Natural killer cell (primary cell): ENCODE measurements at regions not wholly inside any gene's neighbourhood (a gene's known extent, or its start where the extent isn't known, plus 50 kb on each side); places are given as distances from the start of the nearest gene placed in this dataset.

Experiments
- ATAC-seq, 3 donors: fragments of 150-1000 bp in 2 of 3; fragments of 200-7000 bp in 1 of 3; cut with Tn5 transposase; 1 replicate in 1 of 3; 2 replicates in 2 of 3; pipeline ENCODE4 v1.10.0; 2021; ENCODE audit warnings: mild to moderate bottlenecking in 2 of 3, moderate library complexity in 2 of 3
- DNase-seq, 2 donors: peaks; one replicate each; pipeline versions ENCODE4 v3.0.0 to v3.0.0-alpha.2; 2013 to 2021; ENCODE audit warnings: mixed read lengths in 1 of 2
- H3K27ac ChIP-seq: one replicate; pipeline ENCODE4 v1.5.1; 2013; ENCODE audit warnings: mild to moderate bottlenecking, low read length
- H3K27me3 ChIP-seq: one replicate; pipeline ENCODE4 v1.6.1; 2013; ENCODE audit warnings: low read length; ENCODE audit not compliant: control insufficient read depth, insufficient read depth
- H3K36me3 ChIP-seq: one replicate; pipeline ENCODE4 v1.6.1; 2013; ENCODE audit warnings: low read length; ENCODE audit not compliant: control insufficient read depth, insufficient read depth
- H3K4me1 ChIP-seq: one replicate; pipeline ENCODE4 v1.6.1; 2013; ENCODE audit warnings: low read length; ENCODE audit not compliant: control insufficient read depth, insufficient read depth
- H3K4me3 ChIP-seq: one replicate; pipeline ENCODE4 v1.5.1; 2013; ENCODE audit warnings: low read length
- H3K9me3 ChIP-seq: one replicate; pipeline ENCODE4 v1.6.1; 2013; ENCODE audit warnings: low read length; ENCODE audit not compliant: control insufficient read depth, insufficient read depth
- H3K27ac Mint-ChIP-seq, 2 donors: one replicate each; pipeline ENCODE4 v1.8.0; 2022; ENCODE audit warnings: mild to moderate bottlenecking in 2 of 2, mixed read lengths in 2 of 2, moderate library complexity in 1 of 2
- H3K27me3 Mint-ChIP-seq, 2 donors: one replicate each; pipeline ENCODE4 v1.8.0; 2022; ENCODE audit warnings: low read depth in 2 of 2, mixed read lengths in 2 of 2
- H3K36me3 Mint-ChIP-seq: one replicate; pipeline ENCODE4 v1.8.0; 2022; ENCODE audit warnings: mixed read lengths
- H3K4me1 Mint-ChIP-seq, 2 donors: one replicate each; pipeline ENCODE4 v1.8.0; 2022; ENCODE audit warnings: mixed read lengths in 2 of 2
- H3K4me3 Mint-ChIP-seq: one replicate; pipeline ENCODE4 v1.8.0; 2022; ENCODE audit warnings: mild to moderate bottlenecking, moderate library complexity, mixed read lengths
- H3K9me3 Mint-ChIP-seq, 2 donors: one replicate each; pipeline ENCODE4 v1.8.0; 2022; ENCODE audit warnings: mixed read lengths in 2 of 2
- CTCF ChIP-seq: fragments of 200-600 bp; IDR thresholded peaks from one replicate; pipeline ENCODE4 v1.8.0; 2022; ENCODE audit warnings: antibody characterized with exemption
- WGBS: methylation state at CpG from one replicate; pipeline ENCODE4 v1.1.7; 2013; ENCODE audit warnings: missing lambda C conversion rate; ENCODE audit not compliant: insufficient coverage; 5-methylcytosine and 5-hydroxymethylcytosine counted together
- intact Hi-C: fragments of 100-400 bp; cut with micrococcal nuclease; formaldehyde crosslinking; loops from one replicate; pipeline ENCODE4 v1.14.2; 2022

GRCh38 chr1:39132505-39133339 lies 71.8 kb upstream of the MACF1 start:
- Mint-ChIP-seq H3K27me3 (peaks cover 0 to 2% of the 10 kb centered on the region in 2 donors), H3K27ac (no peak overlapping the region), H3K9me3 (no peaks in the 10 kb centered on the region), H3K4me3 (no peak overlapping the region), H3K36me3 (no peaks in the 10 kb centered on the region), H3K4me1 (no peaks in the 10 kb centered on the region)
- H3K36me3 ChIP-seq = no peaks in the 10 kb centered on the region
- TF ChIP-seq CTCF = no peak
- H3K27ac ChIP-seq = no peak overlapping the region
- WGBS = 87% methylated on average over 9 of the region's 9 CpGs
- intact Hi-C loops = no loop called here
- no peaks in the 10 kb centered on the region for H3K9me3 ChIP-seq
- H3K27me3 ChIP-seq = no peaks in the 10 kb centered on the region
- no peak for DNase-seq
- H3K4me1 ChIP-seq = no peaks in the 10 kb centered on the region
- H3K4me3 ChIP-seq = no peak overlapping the region
- no peak for ATAC-seq

- ATAC-seq (no peak), DNase-seq (no peak)
- intact Hi-C loops = no loop called here
- Mint-ChIP-seq H3K4me1 (no peaks in the 10 kb centered on the region), H3K27me3 (peaks cover 0 to 2% of the 10 kb centered on the region in 2 donors), H3K36me3 (no peaks in the 10 kb centered on the region), H3K27ac (no peak overlapping the region), H3K9me3 (no peaks in the 10 kb centered on the region), H3K4me3 (no peak overlapping the region)
- WGBS = no CpG with 5 or more reads among the region's 1 CpG
- no peaks in the 10 kb centered on the region for H3K9me3 ChIP-seq
- H3K36me3 ChIP-seq = no peaks in the 10 kb centered on the region
- no peak overlapping the region for H3K4me3 ChIP-seq
- no peaks in the 10 kb centered on the region for H3K4me1 ChIP-seq
- TF ChIP-seq CTCF = no peak
- H3K27me3 ChIP-seq = no peaks in the 10 kb centered on the region
- no peak overlapping the region for H3K27ac ChIP-seq
Observed at GRCh38 chr1:39133340-39133684, 71.2 kb upstream of the MACF1 start.

- H3K27me3 Mint-ChIP-seq = no peaks in the 10 kb centered on the region
- no peak overlapping the region for H3K4me3 Mint-ChIP-seq
- no peaks in the 10 kb centered on the region for H3K36me3 ChIP-seq
- no peak overlapping the region for H3K27ac Mint-ChIP-seq
- H3K4me1 ChIP-seq = no peaks in the 10 kb centered on the region
- no peak for DNase-seq
- no peaks in the 10 kb centered on the region for H3K9me3 Mint-ChIP-seq
- no peaks in the 10 kb centered on the region for H3K36me3 Mint-ChIP-seq
- no peak for TF ChIP-seq CTCF
- no peak overlapping the region for H3K4me3 ChIP-seq
- intact Hi-C loops = no loop called here
- 98% methylated on average over 5 of the region's 5 CpGs for WGBS
- ATAC-seq = no peak
- no peaks in the 10 kb centered on the region for H3K27me3 ChIP-seq
- H3K4me1 Mint-ChIP-seq = no peaks in the 10 kb centered on the region
- H3K27ac ChIP-seq = no peak overlapping the region
- no peaks in the 10 kb centered on the region for H3K9me3 ChIP-seq
Observed at GRCh38 chr1:39134768-39135333, 69.6 kb upstream of the MACF1 start.

- H3K27me3 Mint-ChIP-seq = no peaks in the 10 kb centered on the region
- H3K4me1 Mint-ChIP-seq = no peaks in the 10 kb centered on the region
- H3K4me3 Mint-ChIP-seq = no peak overlapping the region
- Histone ChIP-seq H3K4me1 (no peaks in the 10 kb centered on the region), H3K4me3 (no peak overlapping the region), H3K36me3 (no peaks in the 10 kb centered on the region), H3K27me3 (no peaks in the 10 kb centered on the region), H3K27ac (no peak overlapping the region), H3K9me3 (no peaks in the 10 kb centered on the region)
- no peaks in the 10 kb centered on the region for H3K9me3 Mint-ChIP-seq
- no peak overlapping the region for H3K27ac Mint-ChIP-seq
- 79% methylated on average over 2 of the region's 2 CpGs for WGBS
- DNase-seq (no peak), ATAC-seq (no peak)
- intact Hi-C loops = no loop called here
- H3K36me3 Mint-ChIP-seq = no peaks in the 10 kb centered on the region
- no peak for TF ChIP-seq CTCF
Observed at GRCh38 chr1:39136638-39137037, 67.9 kb upstream of the MACF1 start.
